ENCODE measurements at regions not wholly inside any gene's neighbourhood (a gene's known extent, or its start where the extent isn't known, plus 50 kb on each side); places are given as distances from the start of the nearest gene placed in this dataset.

DNA sequence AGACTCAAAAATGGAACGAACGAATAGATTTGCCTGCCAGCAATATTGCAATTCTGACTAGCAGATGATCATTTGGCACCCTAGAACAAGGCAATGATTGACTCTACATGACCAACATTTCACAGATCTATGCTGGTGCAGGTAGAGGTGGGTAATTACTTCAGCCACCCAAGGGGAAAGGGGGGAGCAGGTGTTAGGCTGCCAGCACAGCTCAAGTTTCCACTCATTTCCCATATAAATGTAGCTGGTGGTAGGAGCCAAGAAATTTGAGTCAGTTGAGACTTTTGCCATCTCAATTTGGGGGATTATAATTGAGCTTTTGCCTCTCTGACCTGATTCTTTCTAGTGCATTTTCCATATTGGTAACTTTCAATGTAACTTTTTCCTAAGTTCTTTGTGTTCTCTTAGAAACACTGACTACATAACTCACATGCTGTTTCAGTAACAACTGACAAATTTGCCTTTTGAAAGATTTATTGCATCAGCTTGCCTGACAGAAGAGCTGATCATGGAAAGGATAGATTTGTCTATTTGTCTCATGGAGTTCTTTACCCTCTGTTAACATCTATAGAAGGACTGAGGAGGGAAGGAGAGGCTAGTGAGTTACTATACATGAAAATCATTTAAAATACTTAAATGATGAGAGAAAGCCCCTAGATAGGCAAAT lies 902.5 kb downstream of the ZPLD1 start:
- TF ChIP-seq, protein P1, sequence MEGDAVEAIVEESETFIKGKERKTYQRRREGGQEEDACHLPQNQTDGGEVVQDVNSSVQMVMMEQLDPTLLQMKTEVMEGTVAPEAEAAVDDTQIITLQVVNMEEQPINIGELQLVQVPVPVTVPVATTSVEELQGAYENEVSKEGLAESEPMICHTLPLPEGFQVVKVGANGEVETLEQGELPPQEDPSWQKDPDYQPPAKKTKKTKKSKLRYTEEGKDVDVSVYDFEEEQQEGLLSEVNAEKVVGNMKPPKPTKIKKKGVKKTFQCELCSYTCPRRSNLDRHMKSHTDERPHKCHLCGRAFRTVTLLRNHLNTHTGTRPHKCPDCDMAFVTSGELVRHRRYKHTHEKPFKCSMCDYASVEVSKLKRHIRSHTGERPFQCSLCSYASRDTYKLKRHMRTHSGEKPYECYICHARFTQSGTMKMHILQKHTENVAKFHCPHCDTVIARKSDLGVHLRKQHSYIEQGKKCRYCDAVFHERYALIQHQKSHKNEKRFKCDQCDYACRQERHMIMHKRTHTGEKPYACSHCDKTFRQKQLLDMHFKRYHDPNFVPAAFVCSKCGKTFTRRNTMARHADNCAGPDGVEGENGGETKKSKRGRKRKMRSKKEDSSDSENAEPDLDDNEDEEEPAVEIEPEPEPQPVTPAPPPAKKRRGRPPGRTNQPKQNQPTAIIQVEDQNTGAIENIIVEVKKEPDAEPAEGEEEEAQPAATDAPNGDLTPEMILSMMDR (IDR thresholded peaks at IDR 0.05; ENCODE audit: low read length), result no peak
- no peak for TF ChIP-seq EZH2 (optimal IDR thresholded peaks at IDR 0.05; ENCODE audit: low read depth, low read length)

Measured in MM.1S (cell line).